ENCODE measurements at regions not wholly inside any gene's neighbourhood (a gene's known extent, or its start where the extent isn't known, plus 50 kb on each side); places are given as distances from the start of the nearest gene placed in this dataset.
A peak's percentile ranks its signal among the peaks of the same experiment; 100 is the strongest.

DNA sequence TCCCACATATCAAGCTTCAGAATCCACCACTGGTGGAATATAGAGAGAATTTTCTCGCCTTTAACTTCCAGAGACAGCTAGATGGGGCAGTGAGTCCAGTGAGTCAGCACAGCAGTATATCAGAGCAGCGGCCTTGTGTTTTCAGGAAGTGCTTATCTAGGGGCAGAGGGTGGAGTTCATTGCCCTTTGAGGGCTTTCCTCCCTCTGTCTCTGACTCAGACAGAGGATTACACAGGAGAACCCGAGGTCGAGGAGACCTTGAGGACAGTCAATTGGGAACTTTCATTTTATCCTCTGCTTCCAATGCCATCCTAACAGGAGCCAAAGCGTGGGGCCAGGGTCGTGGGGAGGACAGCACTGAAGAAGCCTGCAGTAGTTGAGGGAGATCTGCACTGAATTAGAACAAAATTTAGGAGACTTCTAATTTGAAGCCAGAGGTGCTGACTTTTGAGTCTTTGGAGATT, 109.6 kb upstream of the UMPS start (continued):
- peak; percentile 85 for TF ChIP-seq POGZ (CRISPR knock-in tag; IDR thresholded peaks at IDR 0.05)
- TF ChIP-seq SMAD3 (CRISPR knock-in tag; IDR thresholded peaks at IDR 0.05): peak; percentile 35; the same call in 1 of the 2 replicates
- no peak for TF ChIP-seq ZBTB7A (CRISPR knock-in tag; IDR thresholded peaks at IDR 0.05)
- TF ChIP-seq CHD4 (IDR thresholded peaks at IDR 0.05; ENCODE audit: borderline replicate concordance, low read length): no peak
- TF ChIP-seq ZFP36L2 (CRISPR knock-in tag; IDR thresholded peaks at IDR 0.05): no peak
- TF ChIP-seq YEATS4 (CRISPR knock-in tag; IDR thresholded peaks at IDR 0.05; ENCODE audit: borderline replicate concordance): peak; percentile 65; the same call in 1 of the 2 replicates
- TF ChIP-seq ELF1 (CRISPR knock-in tag; IDR thresholded peaks at IDR 0.05): peak; percentile 85
- peak; percentile 97 for TF ChIP-seq IRF2 (CRISPR knock-in tag; IDR thresholded peaks at IDR 0.05)
- TF ChIP-seq ZFX (CRISPR knock-in tag; IDR thresholded peaks at IDR 0.05; ENCODE audit: low read depth): peak; percentile 75
- peak; percentile 69; the same call in 1 of the 2 replicates for TF ChIP-seq TCF7 (IDR thresholded peaks at IDR 0.05; ENCODE audit: low read depth)
- peak; percentile 95 for TF ChIP-seq SALL1 (CRISPR knock-in tag; IDR thresholded peaks at IDR 0.05)
- TF ChIP-seq, protein P1, sequence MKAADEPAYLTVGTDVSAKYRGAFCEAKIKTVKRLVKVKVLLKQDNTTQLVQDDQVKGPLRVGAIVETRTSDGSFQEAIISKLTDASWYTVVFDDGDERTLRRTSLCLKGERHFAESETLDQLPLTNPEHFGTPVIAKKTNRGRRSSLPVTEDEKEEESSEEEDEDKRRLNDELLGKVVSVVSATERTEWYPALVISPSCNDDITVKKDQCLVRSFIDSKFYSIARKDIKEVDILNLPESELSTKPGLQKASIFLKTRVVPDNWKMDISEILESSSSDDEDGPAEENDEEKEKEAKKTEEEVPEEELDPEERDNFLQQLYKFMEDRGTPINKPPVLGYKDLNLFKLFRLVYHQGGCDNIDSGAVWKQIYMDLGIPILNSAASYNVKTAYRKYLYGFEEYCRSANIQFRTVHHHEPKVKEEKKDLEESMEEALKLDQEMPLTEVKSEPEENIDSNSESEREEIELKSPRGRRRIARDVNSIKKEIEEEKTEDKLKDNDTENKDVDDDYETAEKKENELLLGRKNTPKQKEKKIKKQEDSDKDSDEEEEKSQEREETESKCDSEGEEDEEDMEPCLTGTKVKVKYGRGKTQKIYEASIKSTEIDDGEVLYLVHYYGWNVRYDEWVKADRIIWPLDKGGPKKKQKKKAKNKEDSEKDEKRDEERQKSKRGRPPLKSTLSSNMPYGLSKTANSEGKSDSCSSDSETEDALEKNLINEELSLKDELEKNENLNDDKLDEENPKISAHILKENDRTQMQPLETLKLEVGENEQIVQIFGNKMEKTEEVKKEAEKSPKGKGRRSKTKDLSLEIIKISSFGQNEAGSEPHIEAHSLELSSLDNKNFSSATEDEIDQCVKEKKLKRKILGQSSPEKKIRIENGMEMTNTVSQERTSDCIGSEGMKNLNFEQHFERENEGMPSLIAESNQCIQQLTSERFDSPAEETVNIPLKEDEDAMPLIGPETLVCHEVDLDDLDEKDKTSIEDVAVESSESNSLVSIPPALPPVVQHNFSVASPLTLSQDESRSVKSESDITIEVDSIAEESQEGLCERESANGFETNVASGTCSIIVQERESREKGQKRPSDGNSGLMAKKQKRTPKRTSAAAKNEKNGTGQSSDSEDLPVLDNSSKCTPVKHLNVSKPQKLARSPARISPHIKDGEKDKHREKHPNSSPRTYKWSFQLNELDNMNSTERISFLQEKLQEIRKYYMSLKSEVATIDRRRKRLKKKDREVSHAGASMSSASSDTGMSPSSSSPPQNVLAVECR (CRISPR knock-in tag; IDR thresholded peaks at IDR 0.05; ENCODE audit: borderline replicate concordance): peak; percentile 64; the same call in 1 of the 2 replicates
- 0 out of 2 replicates have a peak, but pooled peaks have one; percentile 33 for TF ChIP-seq ZNF629 (CRISPR knock-in tag; conservative IDR thresholded peaks at IDR 0.05)
- TF ChIP-seq, protein P2, sequence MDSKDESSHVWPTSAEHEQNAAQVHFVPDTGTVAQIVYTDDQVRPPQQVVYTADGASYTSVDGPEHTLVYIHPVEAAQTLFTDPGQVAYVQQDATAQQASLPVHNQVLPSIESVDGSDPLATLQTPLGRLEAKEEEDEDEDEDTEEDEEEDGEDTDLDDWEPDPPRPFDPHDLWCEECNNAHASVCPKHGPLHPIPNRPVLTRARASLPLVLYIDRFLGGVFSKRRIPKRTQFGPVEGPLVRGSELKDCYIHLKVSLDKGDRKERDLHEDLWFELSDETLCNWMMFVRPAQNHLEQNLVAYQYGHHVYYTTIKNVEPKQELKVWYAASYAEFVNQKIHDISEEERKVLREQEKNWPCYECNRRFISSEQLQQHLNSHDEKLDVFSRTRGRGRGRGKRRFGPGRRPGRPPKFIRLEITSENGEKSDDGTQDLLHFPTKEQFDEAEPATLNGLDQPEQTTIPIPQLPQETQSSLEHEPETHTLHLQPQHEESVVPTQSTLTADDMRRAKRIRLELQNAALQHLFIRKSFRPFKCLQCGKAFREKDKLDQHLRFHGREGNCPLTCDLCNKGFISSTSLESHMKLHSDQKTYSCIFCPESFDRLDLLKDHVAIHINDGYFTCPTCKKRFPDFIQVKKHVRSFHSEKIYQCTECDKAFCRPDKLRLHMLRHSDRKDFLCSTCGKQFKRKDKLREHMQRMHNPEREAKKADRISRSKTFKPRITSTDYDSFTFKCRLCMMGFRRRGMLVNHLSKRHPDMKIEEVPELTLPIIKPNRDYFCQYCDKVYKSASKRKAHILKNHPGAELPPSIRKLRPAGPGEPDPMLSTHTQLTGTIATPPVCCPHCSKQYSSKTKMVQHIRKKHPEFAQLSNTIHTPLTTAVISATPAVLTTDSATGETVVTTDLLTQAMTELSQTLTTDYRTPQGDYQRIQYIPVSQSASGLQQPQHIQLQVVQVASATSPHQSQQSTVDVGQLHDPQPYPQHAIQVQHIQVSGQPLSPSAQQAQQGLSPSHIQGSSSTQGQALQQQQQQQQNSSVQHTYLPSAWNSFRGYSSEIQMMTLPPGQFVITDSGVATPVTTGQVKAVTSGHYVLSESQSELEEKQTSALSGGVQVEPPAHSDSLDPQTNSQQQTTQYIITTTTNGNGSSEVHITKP (CRISPR knock-in tag; IDR thresholded peaks at IDR 0.05; ENCODE audit: low read depth): 0 out of 2 replicates have a peak, but pooled peaks have one; percentile 50
- peak; percentile 69; the same call in 1 of the 2 replicates for TF ChIP-seq ZSCAN9 (CRISPR knock-in tag; IDR thresholded peaks at IDR 0.05; ENCODE audit: borderline replicate concordance)
- no peak for TF ChIP-seq ZNF34 (CRISPR knock-in tag; IDR thresholded peaks at IDR 0.05; ENCODE audit: borderline replicate concordance)
- TF ChIP-seq ATF7 (IDR thresholded peaks at IDR 0.05): no peak
- 0 out of 2 replicates have a peak, but pooled peaks have one; percentile 32 for TF ChIP-seq ATF7 (CRISPR knock-in tag; IDR thresholded peaks at IDR 0.05)
- peak; percentile 40; the same call in 1 of the 2 replicates for TF ChIP-seq TGIF2 (CRISPR knock-in tag; IDR thresholded peaks at IDR 0.05)
- TF ChIP-seq, protein P3, sequence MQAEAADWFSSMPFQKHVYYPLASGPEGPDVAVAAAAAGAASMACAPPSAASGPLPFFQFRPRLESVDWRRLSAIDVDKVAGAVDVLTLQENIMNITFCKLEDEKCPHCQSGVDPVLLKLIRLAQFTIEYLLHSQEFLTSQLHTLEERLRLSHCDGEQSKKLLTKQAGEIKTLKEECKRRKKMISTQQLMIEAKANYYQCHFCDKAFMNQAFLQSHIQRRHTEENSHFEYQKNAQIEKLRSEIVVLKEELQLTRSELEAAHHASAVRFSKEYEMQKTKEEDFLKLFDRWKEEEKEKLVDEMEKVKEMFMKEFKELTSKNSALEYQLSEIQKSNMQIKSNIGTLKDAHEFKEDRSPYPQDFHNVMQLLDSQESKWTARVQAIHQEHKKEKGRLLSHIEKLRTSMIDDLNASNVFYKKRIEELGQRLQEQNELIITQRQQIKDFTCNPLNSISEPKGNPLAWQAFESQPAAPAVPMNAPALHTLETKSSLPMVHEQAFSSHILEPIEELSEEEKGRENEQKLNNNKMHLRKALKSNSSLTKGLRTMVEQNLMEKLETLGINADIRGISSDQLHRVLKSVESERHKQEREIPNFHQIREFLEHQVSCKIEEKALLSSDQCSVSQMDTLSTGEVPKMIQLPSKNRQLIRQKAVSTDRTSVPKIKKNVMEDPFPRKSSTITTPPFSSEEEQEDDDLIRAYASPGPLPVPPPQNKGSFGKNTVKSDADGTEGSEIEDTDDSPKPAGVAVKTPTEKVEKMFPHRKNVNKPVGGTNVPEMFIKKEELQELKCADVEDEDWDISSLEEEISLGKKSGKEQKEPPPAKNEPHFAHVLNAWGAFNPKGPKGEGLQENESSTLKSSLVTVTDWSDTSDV (CRISPR knock-in tag; IDR thresholded peaks at IDR 0.05): no peak

All from HepG2 (cell line).